B cell (primary cell): ENCODE measurements at regions not wholly inside any gene's neighbourhood (a gene's known extent, or its start where the extent isn't known, plus 50 kb on each side); places are given as distances from the start of the nearest gene placed in this dataset.

ENCODE experiments used
- ATAC-seq: fragments of 200-7000 bp; cut with Tn5 transposase; one replicate; pipeline ENCODE4 v1.10.0; 2021; ENCODE audit warnings: low read depth, mild to moderate bottlenecking, moderate number of reproducible peaks, moderate library complexity
- CTCF ChIA-PET: fragments of 350-600 bp; sonication (Branson Sonifier 250); formaldehyde crosslinking; loops from one replicate; lab custom pipeline; 2021; ENCODE audit warnings: antibody characterized with exemption, inconsistent platforms; lab: Charles Lee
- POLR2A ChIA-PET: fragments of 350-600 bp; sonication (Branson Sonifier 250); formaldehyde crosslinking; loops from one replicate; lab custom pipeline; 2021; ENCODE audit warnings: antibody characterized with exemption; lab: Charles Lee
- DNase-seq: peaks from one replicate; pipeline ENCODE4 v3.0.0; 2013
- H2AFZ ChIP-seq: 2 replicates; pipeline ENCODE4 v1.6.1; 2012; ENCODE audit warnings: mild to moderate bottlenecking, low read depth, low read length; ENCODE audit not compliant: insufficient read depth, poor library complexity, severe bottlenecking
- H3K27ac ChIP-seq, 2 donors: 1 replicate in 1 of 2; 2 replicates in 1 of 2; pipeline ENCODE4 v1.5.1; 2012 to 2013; ENCODE audit warnings: low read length in 2 of 2, mild to moderate bottlenecking in 2 of 2, moderate library complexity in 1 of 2
- H3K27me3 ChIP-seq, 4 experiments: fragments of 200-600 bp in 1 of 4; sonication (generic) in 1 of 4; replicated peaks in 1 of 4; 1 replicate in 2 of 4; 2 replicates in 2 of 4; pipeline versions ENCODE4 v1.6.1 to v1.7.0; 2013 to 2016; ENCODE audit warnings: low read length in 3 of 4, mild to moderate bottlenecking in 2 of 4, mixed read lengths in 1 of 4, moderate library complexity in 1 of 4; ENCODE audit not compliant: insufficient read depth in 4 of 4, control insufficient read depth in 3 of 4; ENCODE audit errors: control extremely low read depth in 1 of 4
- H3K36me3 ChIP-seq, 2 experiments: replicated peaks in 1 of 2; 1 replicate in 1 of 2; 2 replicates in 1 of 2; pipeline versions ENCODE4 v1.6.1 to v1.7.1; 2013; ENCODE audit warnings: low read length in 1 of 2; ENCODE audit not compliant: insufficient read depth in 2 of 2, control insufficient read depth in 1 of 2; ENCODE audit errors: control extremely low read depth in 1 of 2, extremely low read depth in 1 of 2
- H3K4me1 ChIP-seq, 2 donors: fragments of 200-600 bp in 1 of 2; sonication (generic) in 1 of 2; 1 replicate in 1 of 2; 2 replicates in 1 of 2; pipeline versions ENCODE4 v1.5.1 to v1.6.1; 2013 to 2017; ENCODE audit warnings: low read length in 2 of 2; ENCODE audit not compliant: control insufficient read depth in 2 of 2, insufficient read depth in 2 of 2
- H3K4me2 ChIP-seq: replicated peaks from 2 replicates; pipeline ENCODE3; 2012; ENCODE audit warnings: mild to moderate bottlenecking, low read depth, low read length; ENCODE audit not compliant: poor library complexity, severe bottlenecking
- H3K4me3 ChIP-seq, 5 experiments: fragments of 200-600 bp in 1 of 5; sonication (generic) in 1 of 5; 1 replicate in 3 of 5; 2 replicates in 2 of 5; pipeline versions ENCODE4 v1.5.1 to v1.7.0; 2011 to 2016; ENCODE audit warnings: low read length in 4 of 5, mild to moderate bottlenecking in 4 of 5, low read depth in 2 of 5, control low read depth in 1 of 5, moderate library complexity in 1 of 5; ENCODE audit not compliant: insufficient read depth in 1 of 5; ENCODE audit errors: control extremely low read depth in 1 of 5, extremely low read depth in 1 of 5
- H3K79me2 ChIP-seq: fragments of 200-600 bp; sonication (generic); one replicate; pipeline ENCODE4 v1.6.0; 2016; ENCODE audit warnings: low read length; ENCODE audit not compliant: control insufficient read depth, insufficient read depth
- H3K9ac ChIP-seq: fragments of 200-600 bp; sonication (generic); 2 replicates; pipeline ENCODE4 v1.6.1; 2017; ENCODE audit warnings: mild to moderate bottlenecking, low read length, moderate library complexity
- H3K9me3 ChIP-seq, 3 donors: one replicate each; pipeline versions ENCODE4 v1.6.1 to v1.7.1; 2013; ENCODE audit warnings: low read length in 2 of 3; ENCODE audit not compliant: control insufficient read depth in 2 of 3, insufficient read depth in 1 of 3; ENCODE audit errors: control extremely low read depth in 1 of 3
- H4K20me1 ChIP-seq: 2 replicates; pipeline ENCODE4 v1.6.0; 2012; ENCODE audit warnings: mild to moderate bottlenecking, low read length; ENCODE audit not compliant: insufficient read depth, control insufficient read depth, poor library complexity, severe bottlenecking
- H3K27ac Mint-ChIP-seq: one replicate; pipeline ENCODE4 v1.8.0; 2021; ENCODE audit warnings: mixed read lengths
- H3K27me3 Mint-ChIP-seq: one replicate; pipeline ENCODE4 v1.8.0; 2021; ENCODE audit warnings: mixed read lengths
- H3K4me1 Mint-ChIP-seq: one replicate; pipeline ENCODE4 v1.8.0; 2021; ENCODE audit warnings: mixed read lengths
- H3K4me3 Mint-ChIP-seq: one replicate; pipeline ENCODE4 v1.8.0; 2021; ENCODE audit warnings: mixed read lengths
- H3K9me3 Mint-ChIP-seq: one replicate; pipeline ENCODE4 v1.8.0; 2022; ENCODE audit warnings: mixed read lengths; ENCODE audit not compliant: insufficient read depth
- EZH2 ChIP-seq: IDR thresholded peaks from 2 replicates; pipeline ENCODE4 v1.6.1; 2012; ENCODE audit warnings: borderline replicate concordance, low read depth, mild to moderate bottlenecking, moderate library complexity, low read length; ENCODE audit not compliant: insufficient read depth, poor library complexity, severe bottlenecking
- WGBS: methylation state at CpG from one replicate; pipeline ENCODE4 v1.1.5; 2013; ENCODE audit warnings: missing lambda C conversion rate; ENCODE audit not compliant: insufficient coverage; 5-methylcytosine and 5-hydroxymethylcytosine counted together
- intact Hi-C: fragments of 100-400 bp; cut with micrococcal nuclease; formaldehyde crosslinking; loops from one replicate; pipeline ENCODE4 v1.10.0; 2022
- TF ChIP-seq, protein P1 (sequence below): fragments of 200-600 bp; IDR thresholded peaks from one replicate; pipeline ENCODE4 v1.8.0; 2022; ENCODE audit warnings: antibody characterized with exemption, mild to moderate bottlenecking

DNA sequence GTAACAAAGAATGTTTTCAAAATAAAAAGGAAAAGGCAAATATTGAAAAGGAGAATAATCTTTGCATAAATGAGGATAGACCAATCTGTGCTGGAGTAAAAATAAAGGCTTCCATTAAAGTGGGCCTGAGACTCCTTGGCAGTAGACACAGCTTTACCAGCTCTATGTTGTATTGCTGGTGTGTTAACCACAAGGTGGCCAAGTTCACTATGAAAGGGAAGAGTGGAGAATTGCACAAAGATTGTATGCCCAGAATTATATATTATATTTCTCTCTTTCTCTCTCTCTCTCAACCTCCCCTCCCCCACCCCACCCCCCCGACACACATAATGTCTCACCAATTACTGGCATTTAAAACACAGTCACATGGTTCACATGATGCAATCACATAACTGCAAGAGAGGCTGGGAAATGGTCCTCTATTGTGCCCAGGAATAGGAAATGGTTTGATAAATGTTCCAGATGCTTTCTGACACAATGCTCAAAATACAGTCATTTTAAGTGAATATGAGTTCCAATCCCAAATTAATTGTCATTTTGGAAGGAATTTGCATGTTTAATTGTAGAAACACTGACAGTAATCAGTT lies 222.6 kb upstream of the SYT1 start:
- no peaks in the 10 kb centered on the region for H3K27me3 Mint-ChIP-seq
- Histone ChIP-seq H3K27ac (no peak overlapping the region), H3K79me2 (no peaks in the 10 kb centered on the region), H3K4me2 (no peak overlapping the region), H3K4me3 (no peak overlapping the region), H4K20me1 (no peaks in the 10 kb centered on the region), H3K9ac (no peak overlapping the region), H3K4me1 (no peaks in the 10 kb centered on the region), H3K9me3 (no peaks in the 10 kb centered on the region), H3K27me3 (no peaks in the 10 kb centered on the region), H2AFZ (no peak overlapping the region), H3K36me3 (no peaks in the 10 kb centered on the region)
- DNase-seq, result no peak
- ChIA-PET CTCF (no interaction called here), POLR2A (no interaction called here)
- no CpG with 5 or more reads among the region's 1 CpG for WGBS
- no peaks in the 10 kb centered on the region for H3K4me1 Mint-ChIP-seq
- intact Hi-C loops, result no loop called here
- TF ChIP-seq, protein P1, sequence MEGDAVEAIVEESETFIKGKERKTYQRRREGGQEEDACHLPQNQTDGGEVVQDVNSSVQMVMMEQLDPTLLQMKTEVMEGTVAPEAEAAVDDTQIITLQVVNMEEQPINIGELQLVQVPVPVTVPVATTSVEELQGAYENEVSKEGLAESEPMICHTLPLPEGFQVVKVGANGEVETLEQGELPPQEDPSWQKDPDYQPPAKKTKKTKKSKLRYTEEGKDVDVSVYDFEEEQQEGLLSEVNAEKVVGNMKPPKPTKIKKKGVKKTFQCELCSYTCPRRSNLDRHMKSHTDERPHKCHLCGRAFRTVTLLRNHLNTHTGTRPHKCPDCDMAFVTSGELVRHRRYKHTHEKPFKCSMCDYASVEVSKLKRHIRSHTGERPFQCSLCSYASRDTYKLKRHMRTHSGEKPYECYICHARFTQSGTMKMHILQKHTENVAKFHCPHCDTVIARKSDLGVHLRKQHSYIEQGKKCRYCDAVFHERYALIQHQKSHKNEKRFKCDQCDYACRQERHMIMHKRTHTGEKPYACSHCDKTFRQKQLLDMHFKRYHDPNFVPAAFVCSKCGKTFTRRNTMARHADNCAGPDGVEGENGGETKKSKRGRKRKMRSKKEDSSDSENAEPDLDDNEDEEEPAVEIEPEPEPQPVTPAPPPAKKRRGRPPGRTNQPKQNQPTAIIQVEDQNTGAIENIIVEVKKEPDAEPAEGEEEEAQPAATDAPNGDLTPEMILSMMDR, result no peak
- no peak for TF ChIP-seq EZH2
- H3K27ac Mint-ChIP-seq, result no peak overlapping the region
- no peak for ATAC-seq
- peaks cover 2% of the 10 kb centered on the region for H3K9me3 Mint-ChIP-seq
- H3K4me3 Mint-ChIP-seq, result no peak overlapping the region

DNA sequence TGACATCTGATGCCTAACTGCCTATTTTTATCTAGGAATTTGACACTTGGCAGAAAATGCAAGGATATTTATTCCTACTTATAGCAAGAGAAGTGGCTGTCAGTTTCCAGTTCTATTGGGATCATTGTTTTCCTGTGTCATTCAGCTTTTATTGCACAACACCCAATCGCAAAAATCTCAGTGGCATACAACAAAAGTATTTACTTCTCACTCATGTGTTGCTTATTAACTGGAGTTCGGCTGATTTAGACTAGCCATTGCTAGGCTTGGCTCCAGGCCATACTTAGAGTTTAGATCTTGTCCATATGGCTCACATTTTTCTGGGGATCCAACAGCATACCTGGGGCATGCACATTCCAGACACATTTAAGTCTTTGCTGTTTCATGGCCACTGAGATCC lies 218.6 kb upstream of the SYT1 start:
- 71% methylated on average over 1 of the region's 2 CpGs for WGBS
- H3K4me3 Mint-ChIP-seq, result no peak overlapping the region
- no peaks in the 10 kb centered on the region for H4K20me1 ChIP-seq
- no peaks in the 10 kb centered on the region for H3K9me3 ChIP-seq
- H3K4me1 ChIP-seq, result no peaks in the 10 kb centered on the region
- no peak overlapping the region for H3K4me2 ChIP-seq
- H3K27ac Mint-ChIP-seq, result no peak overlapping the region
- TF ChIP-seq, protein P1, result no peak
- no peak for TF ChIP-seq EZH2
- no peak overlapping the region for H3K4me3 ChIP-seq
- no peak for ATAC-seq
- H3K27me3 ChIP-seq, result no peaks in the 10 kb centered on the region
- peaks cover 2% of the 10 kb centered on the region for H3K9me3 Mint-ChIP-seq
- H3K27me3 Mint-ChIP-seq, result no peaks in the 10 kb centered on the region
- intact Hi-C loops, result no loop called here
- H2AFZ ChIP-seq, result no peak overlapping the region
- H3K79me2 ChIP-seq, result no peaks in the 10 kb centered on the region
- no peak overlapping the region for H3K27ac ChIP-seq
- H3K36me3 ChIP-seq, result no peaks in the 10 kb centered on the region
- H3K4me1 Mint-ChIP-seq, result no peaks in the 10 kb centered on the region
- POLR2A ChIA-PET, result no interaction called here
- no peak for DNase-seq
- CTCF ChIA-PET, result no interaction called here
- H3K9ac ChIP-seq, result no peak overlapping the region
